ENCODE measurements at regions not wholly inside any gene's neighbourhood (a gene's known extent, or its start where the extent isn't known, plus 50 kb on each side); places are given as distances from the start of the nearest gene placed in this dataset.

- Histone ChIP-seq H3F3A (replicated peaks; ENCODE audit: low read depth) (no peaks in the 10 kb centered on the region), H3K36me3 (ENCODE audit: insufficient read depth) (no peaks in the 10 kb centered on the region), H3K27me3 (ENCODE audit: insufficient read depth) (no peaks in the 10 kb centered on the region), H3K9me2 (ENCODE audit: insufficient read depth) (no peaks in the 10 kb centered on the region), H3K27ac (ENCODE audit: low read depth) (no peak overlapping the region), H3K4me3 (no peak overlapping the region), H2AFZ (no peak overlapping the region), H3K79me2 (replicated peaks; ENCODE audit: insufficient read depth) (no peaks in the 10 kb centered on the region), H4K20me1 (replicated peaks; ENCODE audit: insufficient read depth) (no peaks in the 10 kb centered on the region), H3K4me1 (ENCODE audit: insufficient read depth) (peaks cover 19% of the 10 kb centered on the region), H3K4me2 (no peak overlapping the region)
- Mint-ChIP-seq H3K4me3 (no peak overlapping the region), H3K27ac (no peak overlapping the region), H3K36me3 (ENCODE audit: low read depth) (no peaks in the 10 kb centered on the region), H3K9me3 (no peaks in the 10 kb centered on the region), H3K4me1 (peaks cover 17% of the 10 kb centered on the region), H3K27me3 (ENCODE audit: insufficient read depth, low read depth, poor library complexity) (no peaks in the 10 kb centered on the region)
- no peak for ATAC-seq
- TF ChIP-seq NANOG (IDR thresholded peaks at IDR 0.05; ENCODE audit: borderline replicate concordance) (no peak), ZNF114 (CRISPR knock-in tag; IDR thresholded peaks at IDR 0.05) (no peak), POLR2AphosphoS5 (IDR thresholded peaks at IDR 0.05; ENCODE audit: low read depth) (no peak), STAT1 (IDR thresholded peaks at IDR 0.05; ENCODE audit: unreplicated experiment) (no peak), CTCF (conservative IDR thresholded peaks at IDR 0.05; ENCODE audit: low read depth in 2 of 2) (no peak), ETS1 (IDR thresholded peaks at IDR 0.05) (no peak), REST (IDR thresholded peaks at IDR 0.05; ENCODE audit: unreplicated experiment) (no peak), ZNF331 (CRISPR knock-in tag; IDR thresholded peaks at IDR 0.05; ENCODE audit: low read depth) (no peak), CREB1 (CRISPR knock-in tag; IDR thresholded peaks at IDR 0.05; ENCODE audit: low read depth) (no peak), ZNF462 (CRISPR knock-in tag; IDR thresholded peaks at IDR 0.05) (no peak), JUNB (IDR thresholded peaks at IDR 0.05; ENCODE audit: unreplicated experiment) (no peak)
- no peak for DNase-seq (ENCODE audit: low spot score)
Observed at GRCh38 chr4:156443488-156443887, 489.8 kb upstream of the CTSO start.

All from GM23338 (cell line).